ENCODE measurements at regions not wholly inside any gene's neighbourhood (a gene's known extent, or its start where the extent isn't known, plus 50 kb on each side); places are given as distances from the start of the nearest gene placed in this dataset.

DNA sequence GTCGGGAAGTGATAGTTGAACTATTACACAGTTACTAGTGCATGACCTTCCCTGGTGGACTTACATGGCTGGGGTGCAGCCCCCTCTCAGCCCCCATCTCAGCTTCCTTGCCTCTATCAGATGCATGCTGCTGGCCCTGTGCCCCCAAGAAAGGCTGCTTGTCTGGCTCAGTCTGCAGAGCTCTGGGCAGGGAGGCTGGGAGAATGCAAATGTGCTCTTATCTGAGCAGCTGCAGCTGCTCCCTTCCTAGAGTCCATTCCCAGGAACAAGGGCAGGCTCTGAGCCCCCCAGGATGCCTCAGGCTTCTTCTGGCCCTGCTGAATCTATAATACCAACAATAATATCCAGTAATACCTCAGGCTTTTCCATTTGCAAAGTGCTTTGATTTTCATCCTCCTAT, 218.1 kb upstream of the SRRM4 start:
- ATAC-seq: no peak
- no peak for DNase-seq

DNA sequence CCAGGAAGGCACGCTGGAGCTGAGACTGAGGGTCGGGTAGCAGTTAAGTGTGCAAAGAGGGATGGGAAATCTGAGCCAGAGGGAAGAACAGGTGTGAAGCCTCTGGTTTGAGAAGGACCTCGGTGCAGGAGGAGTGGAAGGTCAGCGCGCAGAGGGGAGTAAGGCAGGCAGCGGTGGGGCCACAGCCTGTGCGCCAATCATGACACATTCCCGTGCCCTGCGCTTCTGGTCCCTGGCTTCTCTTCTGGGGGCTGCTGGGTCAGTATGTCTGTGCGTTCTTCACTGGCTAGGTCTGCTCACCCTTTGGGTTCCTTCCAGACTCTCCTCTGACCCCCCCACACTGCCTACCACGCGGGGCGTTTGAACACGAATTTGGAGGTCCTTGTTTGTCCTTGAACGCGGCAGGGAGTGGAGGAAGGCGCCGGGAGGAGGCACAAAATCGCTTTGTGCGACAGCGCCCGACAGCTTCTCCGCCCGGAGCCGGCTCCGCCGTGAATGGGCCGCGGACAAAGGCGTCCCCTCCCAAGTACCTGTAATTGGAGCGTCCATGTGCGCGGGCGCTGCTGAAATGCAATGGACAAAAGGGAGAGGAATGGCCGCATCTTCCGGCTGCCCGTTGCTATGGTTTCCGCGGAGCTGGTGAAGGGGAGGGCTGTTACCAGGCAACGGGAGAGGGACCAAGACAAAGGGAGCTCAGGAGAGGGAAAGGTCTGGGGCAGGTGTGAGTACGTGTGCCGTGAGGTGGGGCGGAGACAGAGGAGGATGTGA, 207.2 kb upstream of the SRRM4 start:
- ATAC-seq: no peak

DNA sequence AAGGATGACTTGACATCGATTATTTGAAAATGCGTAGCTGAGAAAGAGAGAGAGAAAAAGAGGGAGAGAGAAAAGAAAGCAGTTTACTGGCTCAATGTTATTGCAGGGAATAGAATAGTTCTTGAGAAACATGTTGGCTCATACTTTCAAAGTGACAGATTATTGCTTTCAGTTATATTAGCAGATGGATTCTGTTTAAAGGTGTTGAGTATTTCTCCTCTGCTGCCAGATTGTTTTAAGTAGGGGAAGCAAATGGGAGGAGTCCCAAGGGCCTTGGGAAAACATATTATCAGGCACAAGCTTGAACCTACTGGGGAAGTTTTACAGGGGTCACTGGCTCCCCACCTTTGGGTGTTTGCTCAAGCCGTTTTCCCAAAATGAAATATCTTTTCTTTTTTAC, 203.8 kb upstream of the SRRM4 start:
- DNase-seq (no peak), ATAC-seq (no peak)

More for the DNA sequence above, 207.2 kb upstream of the SRRM4 start:
- no peak for DNase-seq

DNA sequence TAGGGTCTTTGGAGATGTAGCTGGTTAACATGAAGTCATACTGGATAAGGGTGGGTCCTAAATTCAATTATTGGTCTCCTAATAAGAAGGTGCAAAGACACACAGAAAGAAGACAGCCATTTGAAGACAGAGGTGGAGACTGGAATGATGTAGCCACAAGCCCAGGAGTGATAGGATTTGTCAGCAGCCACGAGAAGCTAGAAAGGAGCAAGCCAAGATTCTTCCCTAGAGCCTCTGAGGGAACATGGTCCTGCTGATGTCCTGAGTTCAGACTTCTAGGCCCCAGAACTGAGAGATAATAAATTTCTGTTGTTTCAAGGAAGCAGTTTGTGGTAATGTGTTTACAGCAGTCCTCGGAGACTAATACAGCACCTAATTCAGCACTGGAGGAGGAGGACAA, 203.3 kb upstream of the SRRM4 start:
- ATAC-seq (no peak), DNase-seq (no peak)

DNA sequence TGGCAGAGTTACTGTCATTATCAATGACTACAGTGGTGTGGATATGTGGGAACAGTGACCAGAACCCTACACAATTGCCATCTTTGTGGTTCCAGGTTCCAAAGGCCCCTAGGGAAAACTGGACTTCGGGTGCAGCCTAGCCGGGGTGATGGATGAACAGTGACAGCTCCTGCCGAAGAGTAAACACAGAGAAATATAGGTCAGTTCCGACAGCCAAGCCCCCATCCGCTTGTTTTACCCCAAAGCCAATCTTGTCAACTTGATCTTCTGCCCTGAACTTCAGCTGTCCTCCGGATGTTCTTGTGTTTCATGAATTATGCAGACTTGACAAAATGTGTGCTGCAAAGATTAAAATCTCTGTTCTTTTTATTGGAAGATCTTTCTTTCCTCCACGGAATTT, 200.4 kb upstream of the SRRM4 start:
- DNase-seq (no peak), ATAC-seq (no peak)

DNA sequence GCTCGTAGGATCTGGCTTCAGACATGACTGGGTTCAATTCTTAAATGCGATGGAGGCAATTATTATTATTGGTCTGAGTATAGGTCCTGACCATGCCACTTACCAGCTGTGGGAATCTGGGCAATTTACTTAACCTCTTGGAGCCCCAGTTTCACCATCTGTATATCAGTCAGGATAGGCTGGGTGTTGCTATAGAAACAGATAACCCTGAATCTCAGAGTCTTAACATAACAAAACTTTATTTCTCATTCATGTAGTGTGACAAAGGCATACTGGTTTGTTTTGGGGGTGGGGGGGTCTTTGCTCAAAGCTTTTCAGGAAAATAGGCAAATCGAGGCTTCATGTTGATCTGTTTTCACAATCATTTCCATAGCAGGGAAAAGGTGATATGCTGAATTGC, 199.6 kb upstream of the SRRM4 start:
- no peak for DNase-seq
- ATAC-seq: no peak

DNA sequence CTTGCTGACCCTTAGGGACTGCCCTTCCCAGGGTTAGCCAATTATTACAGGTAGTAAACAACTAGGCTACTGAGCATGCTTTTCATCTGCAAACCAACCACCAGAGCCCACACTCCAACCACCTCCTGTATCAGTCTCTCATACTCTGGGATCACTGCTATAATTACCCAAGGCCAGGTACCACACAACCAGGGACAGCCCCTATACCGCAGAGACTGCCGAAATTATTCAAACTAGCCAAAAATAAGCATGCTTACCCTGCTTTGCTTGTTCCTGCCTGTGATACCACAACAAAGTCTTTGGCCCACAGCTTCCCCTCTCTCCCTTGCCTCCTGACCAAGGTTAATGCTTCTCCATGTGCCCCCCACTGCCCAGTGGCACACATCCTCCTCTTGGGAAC, 197.6 kb upstream of the SRRM4 start:
- ATAC-seq (no peak), DNase-seq (no peak)

DNA sequence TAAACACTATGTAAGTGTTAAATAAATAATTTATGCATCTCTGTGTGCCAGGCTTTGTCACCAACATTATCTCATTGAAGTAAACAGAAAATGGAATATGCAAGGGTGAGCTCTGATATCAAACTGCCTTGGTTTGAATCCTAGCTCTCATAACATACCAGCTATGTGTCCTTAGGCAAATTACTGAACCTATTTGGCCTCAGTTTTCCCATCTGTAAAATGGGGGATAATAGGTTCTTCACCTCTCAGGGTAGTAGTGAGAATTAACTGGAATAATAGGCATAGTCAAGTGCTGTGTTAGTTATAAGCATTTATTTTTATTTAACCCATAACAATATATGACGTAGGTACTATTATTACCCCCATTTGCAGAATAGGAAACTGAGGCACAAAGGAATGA, 190.8 kb upstream of the SRRM4 start:
- no peak for ATAC-seq
- DNase-seq: no peak

DNA sequence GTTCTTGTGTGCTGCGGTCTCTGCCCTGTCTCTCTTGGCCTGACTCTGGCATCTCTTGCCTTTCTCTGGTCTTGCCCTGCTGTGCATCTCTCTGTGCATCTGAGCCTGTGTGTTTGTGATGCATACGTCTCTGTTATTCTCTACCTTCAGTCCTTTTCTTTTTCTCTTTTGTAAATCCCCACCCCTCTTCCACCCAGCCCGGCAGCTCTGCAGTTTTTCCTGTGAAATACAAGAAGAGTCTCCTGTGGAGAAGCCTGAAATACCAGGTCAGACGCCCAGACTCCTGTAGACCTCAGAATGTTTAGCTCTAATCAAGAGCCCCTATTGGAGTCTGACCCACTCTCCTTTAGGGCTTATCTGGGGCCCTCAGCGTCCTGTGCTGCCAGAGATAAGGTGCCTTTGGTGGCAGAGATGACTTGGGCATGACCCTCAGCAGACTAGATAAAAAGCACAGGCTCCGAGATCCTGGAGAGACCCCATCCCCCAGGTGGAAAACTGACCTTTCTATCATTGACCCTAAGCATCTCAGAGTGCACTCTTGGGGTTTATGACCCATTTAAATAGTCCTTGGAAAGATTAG, 167.5 kb upstream of the SRRM4 start:
- DNase-seq (no peak), ATAC-seq (no peak)

DNA sequence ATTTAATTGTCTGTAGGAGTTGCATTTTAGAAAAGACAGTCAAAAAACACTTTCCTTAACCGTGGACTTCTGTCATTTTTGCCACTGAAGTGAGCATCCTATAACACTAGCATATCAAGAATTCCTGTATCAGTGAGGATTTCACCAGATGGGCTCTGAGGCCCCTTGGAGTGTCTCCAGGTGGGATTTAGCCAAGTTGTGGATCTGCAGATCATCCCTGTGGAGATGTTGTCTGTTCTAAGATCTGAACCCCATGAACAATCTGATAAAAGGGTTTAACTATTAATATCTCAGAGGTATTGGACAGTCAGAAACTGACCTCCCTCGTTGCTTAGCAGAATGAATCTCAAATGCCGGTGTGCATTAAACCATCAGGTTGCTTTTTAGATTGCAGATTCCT, 165.0 kb upstream of the SRRM4 start:
- DNase-seq (no peak), ATAC-seq (no peak)

DNA sequence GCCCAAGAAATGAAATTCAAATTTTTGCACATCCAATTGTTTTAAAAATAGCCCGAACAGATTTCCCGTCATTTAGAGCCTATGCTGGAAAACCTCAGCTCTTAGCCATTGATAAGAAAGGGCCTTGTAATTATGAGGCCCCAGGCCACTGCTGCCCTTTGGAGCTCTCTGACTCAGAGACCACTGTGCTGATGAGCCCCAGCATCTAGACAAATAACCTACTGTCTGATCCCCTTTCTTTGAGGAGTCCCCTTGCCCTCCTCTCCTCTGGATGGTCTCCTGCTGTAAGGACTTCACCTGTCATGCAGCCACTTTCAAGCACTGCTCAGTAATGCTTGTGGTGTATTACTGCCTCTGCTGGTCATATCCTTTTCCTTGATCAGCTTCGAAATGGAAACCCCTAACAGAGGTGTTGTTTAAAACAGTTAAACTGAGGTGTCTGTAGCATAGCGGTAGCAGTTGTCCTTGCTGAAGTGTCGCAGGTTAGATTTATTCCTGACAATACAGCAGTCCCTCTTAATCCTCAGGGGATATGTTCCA, 159.9 kb upstream of the SRRM4 start:
- no peak for ATAC-seq

DNA sequence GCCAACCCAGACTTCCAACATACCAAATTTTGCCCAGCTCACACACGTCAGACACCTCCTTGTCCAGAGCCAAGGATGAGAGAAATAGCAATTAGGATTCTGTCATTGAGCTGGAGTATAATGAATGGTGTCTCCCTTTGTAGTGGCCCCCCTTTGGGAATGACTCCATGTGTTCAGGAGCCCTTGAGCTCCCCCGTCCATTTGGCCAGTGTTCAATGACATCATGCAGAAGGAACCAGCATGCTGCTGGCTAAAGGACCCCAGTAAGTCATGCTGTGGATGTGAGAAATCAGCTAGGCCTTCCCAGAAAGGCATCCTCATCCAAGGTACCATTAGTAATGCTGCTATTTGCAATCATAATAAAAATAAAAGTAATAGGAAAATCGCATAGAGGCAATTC, 158.8 kb upstream of the SRRM4 start:
- DNase-seq: no peak
- ATAC-seq: no peak

More for the DNA sequence above, 159.9 kb upstream of the SRRM4 start:
- no peak for DNase-seq

DNA sequence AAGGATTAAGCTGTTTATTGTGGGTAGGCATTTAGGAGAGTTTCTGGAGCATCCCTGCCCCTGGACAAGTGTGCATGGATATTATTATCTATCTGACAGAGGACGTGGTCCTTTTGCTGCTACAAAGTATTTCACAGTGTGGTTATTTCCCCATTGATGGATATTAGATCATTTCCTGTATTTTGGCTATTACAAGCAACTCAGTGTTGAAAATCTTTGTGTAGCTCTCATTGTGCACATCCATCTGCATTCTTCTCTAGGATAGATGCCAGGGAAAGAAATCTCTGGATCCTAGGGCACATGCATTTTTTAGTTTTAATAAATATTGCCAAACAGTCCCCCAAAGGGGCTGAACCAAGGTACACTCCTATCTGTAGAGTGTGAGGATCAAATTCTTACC, 154.3 kb upstream of the SRRM4 start:
- no peak for DNase-seq
- ATAC-seq: no peak

DNA sequence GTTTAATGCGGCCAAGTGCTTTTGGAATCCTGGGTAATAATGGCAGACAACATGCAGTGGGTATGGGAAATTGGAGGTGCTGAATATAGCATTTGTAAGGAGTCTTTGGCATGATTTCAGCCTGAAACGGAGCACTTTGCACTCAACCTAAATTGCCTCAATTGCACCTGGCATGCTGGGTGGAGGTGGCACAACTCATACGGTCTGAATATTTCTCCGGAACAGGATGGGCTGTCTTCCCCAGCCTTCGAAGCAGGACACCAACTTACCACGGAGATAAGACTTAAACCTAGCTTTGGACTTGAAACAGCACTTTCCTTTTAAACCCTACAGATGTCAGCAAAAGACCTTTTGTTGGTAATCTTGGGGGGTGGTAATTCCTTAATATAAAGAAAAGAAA, 153.7 kb upstream of the SRRM4 start:
- ATAC-seq (no peak), DNase-seq (no peak)

DNA sequence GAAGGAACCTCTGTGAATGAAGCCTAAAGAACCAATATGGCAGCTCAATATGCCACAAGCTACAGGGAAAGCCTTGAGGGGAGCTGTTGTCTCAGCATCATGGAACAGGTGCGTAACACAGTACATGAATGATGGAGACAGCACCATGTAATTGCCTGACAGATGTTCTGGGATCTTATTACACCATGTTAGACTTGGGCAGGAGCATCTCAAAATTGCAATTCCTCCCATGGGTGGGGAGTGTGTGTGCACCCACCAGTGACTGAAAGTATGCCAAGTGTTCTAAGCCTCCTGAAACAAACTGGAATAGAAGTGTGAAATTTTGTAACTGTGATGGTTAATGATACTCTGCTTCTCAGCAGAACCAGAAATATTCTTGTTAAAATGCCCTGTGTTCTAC, 151.0 kb upstream of the SRRM4 start:
- no peak for DNase-seq
- no peak for ATAC-seq

DNA sequence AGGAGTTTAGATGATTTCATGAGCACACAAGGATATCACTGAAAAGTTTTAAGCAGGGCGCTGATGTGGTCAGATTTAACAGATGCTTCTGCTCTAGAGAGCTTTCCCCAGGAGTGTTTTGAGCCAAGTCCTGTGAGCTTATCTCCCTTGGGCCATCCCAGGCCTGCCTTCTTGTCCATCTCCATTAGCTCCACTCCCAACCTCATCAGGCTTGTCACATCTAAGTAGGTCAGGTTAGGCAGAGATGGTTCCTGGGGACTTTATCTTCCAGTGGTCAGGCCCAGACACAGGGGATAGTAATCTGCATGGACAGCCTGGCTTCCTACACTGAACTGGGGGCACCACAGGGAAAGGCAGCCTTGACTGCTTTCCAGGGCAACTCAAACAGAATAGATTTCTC, 145.4 kb upstream of the SRRM4 start:
- ATAC-seq (no peak), DNase-seq (no peak)

DNA sequence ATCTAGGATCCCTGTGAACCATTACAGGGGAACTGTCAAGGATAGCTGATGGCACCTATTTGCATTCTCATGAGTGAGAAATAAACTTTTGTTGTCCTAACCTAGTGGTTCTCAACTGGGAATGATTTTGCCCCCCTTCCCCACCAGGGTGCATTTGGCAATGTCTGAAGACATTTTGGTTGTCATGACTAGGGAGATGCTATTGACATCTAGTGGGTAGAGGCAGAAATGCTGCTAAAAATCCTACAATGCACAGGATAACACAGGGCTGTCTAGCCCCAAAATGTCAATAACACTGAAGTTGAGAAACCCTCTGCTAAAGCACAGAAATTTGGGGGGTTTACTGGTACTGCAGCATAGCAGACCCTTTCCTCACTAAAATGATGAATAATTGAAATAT, 140.9 kb upstream of the SRRM4 start:
- DNase-seq (no peak), ATAC-seq (no peak)

DNA sequence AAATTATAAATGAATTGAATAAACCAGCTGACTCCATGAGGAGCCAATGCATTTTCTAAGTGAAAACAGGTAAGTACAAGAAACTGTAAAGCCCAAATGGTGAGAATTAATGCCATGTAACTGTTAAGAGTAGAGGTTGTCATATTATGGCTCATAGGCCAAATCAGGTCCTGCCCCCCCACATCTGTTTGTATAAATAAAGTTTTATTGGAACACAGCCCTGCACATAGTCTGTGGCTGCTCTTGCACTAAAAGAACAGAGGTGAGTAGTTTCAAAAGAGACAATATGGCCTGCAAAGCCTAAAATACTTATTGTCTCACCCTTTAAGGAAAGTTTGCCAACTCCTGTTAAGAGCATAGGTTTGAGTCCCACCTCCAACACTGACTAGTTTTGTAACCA, 140.5 kb upstream of the SRRM4 start:
- DNase-seq (no peak), ATAC-seq (no peak)

DNA sequence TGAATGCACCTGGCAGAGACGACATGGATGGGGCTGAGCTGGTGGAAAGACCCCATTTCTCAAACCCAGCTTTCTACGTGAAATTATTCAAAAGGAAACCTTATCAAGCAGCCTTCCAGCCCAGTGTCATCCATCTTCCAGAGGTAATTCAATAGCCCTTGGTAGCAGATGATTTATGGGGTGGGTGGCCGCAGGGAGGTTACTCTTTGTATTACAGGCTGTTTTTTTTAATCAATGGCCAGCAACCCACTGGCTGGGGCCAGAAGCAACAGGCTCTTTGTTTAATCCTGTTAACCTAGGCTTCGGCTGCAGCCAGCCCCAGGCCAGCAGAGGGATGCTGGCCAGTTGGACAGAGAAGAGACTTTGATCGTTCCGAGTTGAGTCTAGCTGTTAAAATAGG, 139.8 kb upstream of the SRRM4 start:
- ATAC-seq (no peak), DNase-seq (no peak)

DNA sequence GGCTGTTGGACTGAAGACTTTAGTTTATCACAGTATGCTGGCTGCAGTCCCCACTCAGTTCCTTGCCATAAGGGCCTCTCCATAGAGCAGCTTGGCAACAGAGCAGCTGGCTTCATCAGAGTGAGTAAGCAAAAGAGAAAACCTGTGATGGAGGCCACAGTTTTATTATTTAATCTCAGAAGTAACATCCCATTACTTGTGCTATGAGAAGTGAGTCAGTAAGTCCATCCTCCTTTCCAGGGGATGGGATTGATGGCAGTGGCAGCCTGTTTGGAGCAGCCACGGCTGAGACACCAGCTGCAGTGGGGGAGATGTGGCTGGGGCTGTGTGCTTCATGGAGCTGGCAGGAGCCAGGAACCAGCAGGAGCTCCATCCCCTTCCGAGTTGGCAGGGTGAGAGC, 138.5 kb upstream of the SRRM4 start:
- ATAC-seq: no peak
- DNase-seq: no peak

DNA sequence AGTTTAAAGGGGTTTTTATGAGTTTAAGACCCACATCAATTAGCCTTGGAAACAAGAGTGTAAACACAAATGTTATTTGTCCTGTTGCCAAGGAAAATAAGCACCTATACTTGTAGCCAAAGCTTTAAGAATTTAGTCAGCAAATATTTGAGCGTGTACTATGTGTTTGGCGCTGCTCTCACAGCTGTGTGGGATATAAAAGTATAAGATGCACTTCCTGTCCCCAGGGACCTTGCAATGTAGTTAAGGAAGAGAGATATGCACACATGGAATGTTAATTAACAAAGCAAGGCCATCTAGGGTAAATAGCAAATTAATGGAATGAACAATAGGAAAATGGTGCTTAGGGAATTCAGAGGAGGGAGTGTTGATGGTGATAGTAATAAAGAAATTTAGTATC, 134.9 kb upstream of the SRRM4 start:
- DNase-seq (no peak), ATAC-seq (no peak)

DNA sequence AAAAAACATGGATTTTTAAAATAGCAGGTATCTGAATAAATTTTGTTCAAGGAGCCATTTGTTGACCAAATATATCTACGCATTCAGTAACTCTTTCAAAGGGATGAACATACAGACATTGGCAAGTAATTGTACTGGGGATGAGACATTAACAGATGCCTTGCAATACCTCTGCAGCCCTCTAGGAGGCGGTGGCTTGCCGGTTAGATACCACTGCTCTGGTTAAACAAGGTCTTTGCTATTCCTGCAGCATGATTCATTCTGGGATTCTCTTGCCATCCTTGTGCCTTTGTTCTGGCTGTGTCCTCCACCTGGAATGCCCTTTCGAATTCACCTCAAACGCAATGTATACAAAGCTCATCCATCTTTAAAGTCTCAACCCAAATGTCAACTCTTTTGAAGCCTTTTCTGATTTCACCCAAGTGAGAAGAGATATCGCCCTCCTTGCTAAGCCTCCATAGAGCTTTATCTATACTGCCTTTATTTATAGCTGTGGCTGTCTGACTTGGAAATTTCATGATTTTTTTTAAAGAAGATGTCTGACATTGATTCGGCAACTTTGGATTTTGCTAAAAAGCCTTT, 131.0 kb upstream of the SRRM4 start:
- DNase-seq: peak; percentile 7

DNA sequence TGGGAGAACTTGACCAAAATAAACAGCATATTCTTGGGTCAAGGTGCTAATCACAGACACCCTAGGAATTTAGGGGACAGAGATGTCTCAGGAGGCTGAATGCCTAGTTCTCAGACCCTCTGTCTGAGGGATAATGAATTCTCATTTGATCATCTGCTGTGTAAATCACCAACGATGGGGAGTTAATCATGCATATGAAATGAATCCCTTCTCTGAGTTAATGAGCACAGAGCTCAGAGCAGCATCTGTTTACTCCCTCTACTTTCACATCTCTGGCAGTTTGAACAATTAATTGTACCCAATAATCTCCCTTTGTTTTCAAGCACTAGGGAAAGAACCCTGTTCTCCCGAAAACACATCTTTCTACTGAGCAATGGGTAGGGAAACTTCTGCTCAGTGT, 129.4 kb upstream of the SRRM4 start:
- ATAC-seq: no peak
- DNase-seq: no peak

More for the DNA sequence above, 131.0 kb upstream of the SRRM4 start:
- ATAC-seq: no peak

DNA sequence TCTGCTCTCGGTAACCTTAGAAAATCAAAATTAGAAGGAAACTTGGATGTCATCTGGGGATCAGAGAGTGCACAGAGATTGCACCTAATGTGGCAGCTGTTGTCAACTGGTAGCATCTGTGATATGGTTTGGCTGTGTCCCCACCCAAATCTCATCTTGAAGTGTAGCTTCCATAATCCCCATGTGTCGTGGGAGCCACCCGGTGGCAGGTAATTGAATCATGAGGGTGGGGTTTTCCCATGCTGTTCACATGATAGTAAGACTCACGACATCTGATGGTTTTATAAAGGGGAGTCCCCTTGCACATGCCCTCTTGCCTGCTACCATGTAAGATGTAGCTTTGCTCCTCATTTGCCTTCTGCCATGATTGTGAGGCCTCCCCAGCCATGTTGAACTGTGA, 127.7 kb upstream of the SRRM4 start:
- ATAC-seq (no peak), DNase-seq (no peak)
